Brain microvascular endothelial cell (primary cell): ENCODE measurements at regions not wholly inside any gene's neighbourhood (a gene's known extent, or its start where the extent isn't known, plus 50 kb on each side); places are given as distances from the start of the nearest gene placed in this dataset.
"Not testable (repeated sequence)": the region's sequence is repeated elsewhere in the genome, so short reads cannot be mapped to it uniquely, and the experiment has no call there.

Experiments used
- DNase-seq: peaks from one replicate; pipeline ENCODE4 v3.0.0-alpha.2; 2020
- H3K27ac ChIP-seq: fragments of 250-450 bp; sonication (Bioruptor Pico); 2 replicates; pipeline ENCODE4 v1.5.1; 2020; ENCODE audit warnings: mild to moderate bottlenecking, moderate library complexity
- H3K27me3 ChIP-seq: fragments of 250-450 bp; sonication (Bioruptor Pico); replicated peaks from 2 replicates; pipeline ENCODE4 v1.5.1; 2020; ENCODE audit warnings: mild to moderate bottlenecking
- H3K36me3 ChIP-seq: fragments of 250-450 bp; sonication (Bioruptor Pico); replicated peaks from 2 replicates; pipeline ENCODE4 v1.5.1; 2020; ENCODE audit warnings: mild to moderate bottlenecking
- H3K4me3 ChIP-seq: 2 replicates; pipeline ENCODE4 v1.5.1; 2011; ENCODE audit warnings: low read depth, mild to moderate bottlenecking, control low read depth, low read length, moderate library complexity
- CTCF ChIP-seq: IDR thresholded peaks from 2 replicates; pipeline ENCODE4 v1.5.1; 2011; ENCODE audit warnings: low read depth, mild to moderate bottlenecking, moderate library complexity, low read length, control low read depth, inconsistent platforms; ENCODE audit errors: missing control alignments
- in situ Hi-C: cut with HindIII; loops from 2 replicates; pipeline ENCODE4 v1.10.0; 2017; ENCODE audit warnings: low sequenced_read_pairs, low pct_ligation_motif_present

DNA sequence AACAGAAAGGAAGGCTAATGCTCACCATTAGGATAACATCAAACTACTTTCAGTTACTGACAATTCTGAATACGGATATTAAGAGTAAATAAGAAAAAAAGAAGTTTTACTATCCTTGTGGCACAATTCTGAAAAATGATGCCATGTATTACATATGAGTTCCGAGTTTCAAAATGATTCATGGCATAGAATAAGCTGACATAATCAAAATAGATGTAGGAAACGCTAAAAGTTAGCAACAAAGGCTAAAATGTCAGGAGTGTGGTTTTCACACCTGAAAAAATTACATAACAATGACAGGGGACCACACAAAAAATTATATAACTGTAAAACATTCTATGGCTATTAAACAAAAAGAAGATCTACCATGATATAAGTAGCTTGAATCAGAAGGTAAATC, 1131.9 kb downstream of the OTOL1 start:
- in situ Hi-C loops = no loop called here
- DNase-seq = no peak
- Histone ChIP-seq H3K4me3 (no peak overlapping the region), H3K27me3 (no peaks in the 10 kb centered on the region), H3K36me3 (no peaks in the 10 kb centered on the region), H3K27ac (no peak overlapping the region)
- TF ChIP-seq CTCF = no peak

GRCh38 chr3:162629372-162629771, 1132.8 kb downstream of the OTOL1 start:
- in situ Hi-C loops = no loop called here
- no peak for DNase-seq
- TF ChIP-seq CTCF = no peak
- no peaks in the 10 kb centered on the region for H3K36me3 ChIP-seq
- H3K27ac ChIP-seq = no peak overlapping the region
- no peaks in the 10 kb centered on the region for H3K27me3 ChIP-seq
- no peak overlapping the region for H3K4me3 ChIP-seq

GRCh38 chr3:162632672-162633071, 1136.1 kb downstream of the OTOL1 start:
- Histone ChIP-seq H3K36me3 (no peaks in the 10 kb centered on the region), H3K27me3 (no peaks in the 10 kb centered on the region), H3K27ac (no peak overlapping the region), H3K4me3 (no peak overlapping the region)
- no peak for TF ChIP-seq CTCF
- DNase-seq = peak; percentile 56
- in situ Hi-C loops = no loop called here

- H3K27ac ChIP-seq, in situ Hi-C loops, DNase-seq, H3K27me3 ChIP-seq, H3K4me3 ChIP-seq, H3K36me3 ChIP-seq: not testable (repeated sequence)
These were observed 1143.6 kb downstream of the OTOL1 start for GRCh38 chr3:162640208-162640607.

GRCh38 chr3:162641317-162641716, 1144.7 kb downstream of the OTOL1 start:
- Histone ChIP-seq H3K27me3 (no peaks in the 10 kb centered on the region), H3K36me3 (no peaks in the 10 kb centered on the region), H3K4me3 (no peak overlapping the region), H3K27ac (no peak overlapping the region)
- in situ Hi-C loops = no loop called here
- DNase-seq = no peak
- no peak for TF ChIP-seq CTCF

DNA sequence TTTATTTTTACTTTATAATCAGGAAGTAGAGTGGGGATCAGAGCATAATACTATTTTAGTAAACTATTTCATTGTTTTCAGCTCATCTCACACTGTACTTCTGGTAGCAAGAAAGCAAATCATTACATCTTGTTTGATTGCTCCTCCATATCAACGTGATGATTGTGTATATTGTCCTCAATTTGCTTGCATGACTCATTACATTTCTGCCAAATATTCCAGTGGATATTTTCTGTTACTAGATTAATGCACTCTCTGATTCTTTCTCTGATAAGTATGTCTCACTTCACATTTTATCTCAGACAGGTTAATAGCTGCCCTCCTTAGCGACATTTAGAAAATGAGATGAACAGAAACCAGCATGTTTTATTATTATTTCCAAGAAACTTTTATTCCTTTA, 1145.3 kb downstream of the OTOL1 start:
- Histone ChIP-seq H3K36me3 (no peaks in the 10 kb centered on the region), H3K27me3 (no peaks in the 10 kb centered on the region), H3K27ac (no peak overlapping the region), H3K4me3 (no peak overlapping the region)
- in situ Hi-C loops = no loop called here
- TF ChIP-seq CTCF = no peak
- no peak for DNase-seq

DNA sequence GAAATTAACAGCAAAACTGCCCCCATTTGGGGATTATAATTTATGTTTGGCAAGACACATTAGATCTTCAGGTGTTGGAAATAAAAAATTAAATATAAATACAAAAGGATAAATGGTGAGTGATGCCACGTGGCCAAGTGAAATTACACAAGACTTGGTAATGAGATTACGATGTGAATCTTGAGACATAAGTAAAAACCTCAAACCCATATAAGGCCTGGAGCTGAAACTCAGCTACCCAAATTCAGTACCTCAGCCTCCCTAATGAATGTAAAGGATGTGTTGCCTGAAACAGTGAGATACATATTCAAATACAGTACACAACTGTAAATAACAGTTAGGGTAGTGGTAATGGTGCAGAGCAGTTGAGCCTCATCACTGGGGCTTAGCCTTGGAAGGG, 1146.6 kb downstream of the OTOL1 start:
- Histone ChIP-seq H3K36me3 (no peaks in the 10 kb centered on the region), H3K27ac (no peak overlapping the region), H3K4me3 (no peak overlapping the region), H3K27me3 (no peaks in the 10 kb centered on the region)
- DNase-seq = no peak
- no peak for TF ChIP-seq CTCF
- in situ Hi-C loops = no loop called here
